WERI-Rb-1 (cell line): ENCODE measurements at regions not wholly inside any gene's neighbourhood (a gene's known extent, or its start where the extent isn't known, plus 50 kb on each side); places are given as distances from the start of the nearest gene placed in this dataset.

Source experiments
- DNase-seq: peaks from one replicate; pipeline ENCODE4 v3.0.0-alpha.2; 2020
- H3K27ac ChIP-seq: fragments of 250-450 bp; sonication (Bioruptor Pico); 2 replicates; pipeline ENCODE4 v1.5.1; 2020; ENCODE audit warnings: mild to moderate bottlenecking, moderate library complexity
- H3K27me3 ChIP-seq: fragments of 250-450 bp; sonication (Bioruptor Pico); 2 replicates; pipeline ENCODE4 v1.5.1; 2021; ENCODE audit warnings: mild to moderate bottlenecking, low read depth, moderate library complexity; ENCODE audit not compliant: insufficient read depth, severe bottlenecking
- H3K36me3 ChIP-seq: fragments of 250-450 bp; sonication (Bioruptor Pico); 2 replicates; pipeline ENCODE4 v1.5.1; 2020; ENCODE audit warnings: mild to moderate bottlenecking, moderate library complexity
- H3K4me3 ChIP-seq: 2 replicates; pipeline ENCODE4 v1.5.1; 2011; ENCODE audit warnings: low read depth, mild to moderate bottlenecking, control low read depth, low read length
- H3K9me3 ChIP-seq: fragments of 250-450 bp; sonication (Bioruptor Pico); 2 replicates; pipeline ENCODE4 v1.5.1; 2021; ENCODE audit warnings: mild to moderate bottlenecking, moderate library complexity; ENCODE audit not compliant: severe bottlenecking
- CTCF ChIP-seq: IDR thresholded peaks from 2 replicates; pipeline ENCODE4 v1.5.1; 2011; ENCODE audit warnings: low read depth, mild to moderate bottlenecking, control low read depth, inconsistent platforms, low read length

GRCh38 chr3:25313286-25313685, 114.8 kb upstream of the RARB start:
- no peak for TF ChIP-seq CTCF
- DNase-seq = no peak
- Histone ChIP-seq H3K9me3 (no peaks in the 10 kb centered on the region), H3K27ac (no peak overlapping the region), H3K36me3 (no peaks in the 10 kb centered on the region), H3K27me3 (no peaks in the 10 kb centered on the region), H3K4me3 (no peak overlapping the region)

GRCh38 chr3:25324954-25325655, 103.0 kb upstream of the RARB start:
- TF ChIP-seq CTCF = no peak
- H3K9me3 ChIP-seq = no peaks in the 10 kb centered on the region
- H3K36me3 ChIP-seq = no peaks in the 10 kb centered on the region
- no peak for DNase-seq
- no peaks in the 10 kb centered on the region for H3K27me3 ChIP-seq
- no peak overlapping the region for H3K27ac ChIP-seq
- no peak overlapping the region for H3K4me3 ChIP-seq

- H3K4me3 ChIP-seq = no peak overlapping the region
- H3K27me3 ChIP-seq = no peaks in the 10 kb centered on the region
- H3K27ac ChIP-seq = no peak overlapping the region
- H3K36me3 ChIP-seq = no peaks in the 10 kb centered on the region
- no peak for DNase-seq
- H3K9me3 ChIP-seq = peaks cover 6% of the 10 kb centered on the region
- no peak for TF ChIP-seq CTCF
Measured at GRCh38 chr3:25335356-25335755, 92.7 kb upstream of the RARB start.

DNA sequence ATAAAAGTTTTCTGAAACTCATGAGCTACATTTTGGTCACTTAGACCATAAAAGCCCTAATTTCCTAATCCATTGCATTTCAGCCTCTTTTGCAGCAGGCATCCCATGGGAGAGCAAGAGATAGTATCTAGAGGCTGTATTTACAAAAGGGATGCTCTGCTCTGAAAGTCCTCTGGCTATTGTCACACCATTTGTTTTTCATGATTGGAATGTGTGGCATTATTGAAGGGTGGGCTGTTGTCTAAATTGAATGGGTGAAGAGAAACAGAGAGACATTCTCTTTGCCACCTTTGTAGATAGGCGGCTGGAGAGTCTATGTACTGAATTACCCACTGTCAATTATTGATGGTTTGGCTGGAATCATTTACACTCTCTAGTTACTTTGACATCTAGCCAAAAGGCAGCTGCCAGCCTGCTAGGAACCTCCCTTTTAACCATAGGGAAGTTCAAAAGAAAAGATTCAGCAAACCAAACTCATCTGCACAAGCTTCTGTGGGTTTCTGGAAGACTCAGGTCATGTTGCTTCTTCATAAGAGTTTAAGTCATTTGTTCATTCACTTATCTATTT, 89.8 kb upstream of the RARB start:
- Histone ChIP-seq H3K9me3 (peaks cover 6% of the 10 kb centered on the region), H3K36me3 (no peaks in the 10 kb centered on the region), H3K4me3 (no peak overlapping the region), H3K27ac (no peak overlapping the region), H3K27me3 (no peaks in the 10 kb centered on the region)
- no peak for TF ChIP-seq CTCF
- DNase-seq = no peak

GRCh38 chr3:25339225-25339624, 88.8 kb upstream of the RARB start:
- Histone ChIP-seq H3K27me3 (no peaks in the 10 kb centered on the region), H3K36me3 (no peaks in the 10 kb centered on the region), H3K27ac (no peak overlapping the region), H3K9me3 (no peaks in the 10 kb centered on the region), H3K4me3 (no peak overlapping the region)
- no peak for TF ChIP-seq CTCF
- DNase-seq = no peak

GRCh38 chr3:25344670-25345069, 83.4 kb upstream of the RARB start:
- Histone ChIP-seq H3K9me3 (no peaks in the 10 kb centered on the region), H3K27ac (no peak overlapping the region), H3K4me3 (no peak overlapping the region), H3K27me3 (no peaks in the 10 kb centered on the region), H3K36me3 (no peaks in the 10 kb centered on the region)
- TF ChIP-seq CTCF = no peak
- no peak for DNase-seq
